ENCODE measurements at regions not wholly inside any gene's neighbourhood (a gene's known extent, or its start where the extent isn't known, plus 50 kb on each side); places are given as distances from the start of the nearest gene placed in this dataset.

GRCh38 chr9:129436751-129437625 lies 183.9 kb downstream of the C9orf50 start:
- no peak overlapping the region for H3K56ac ChIP-seq (replicated peaks; ENCODE audit: insufficient read length, low read depth, low read length)
- H3K79me2 ChIP-seq (ENCODE audit: control insufficient read depth in 1 of 2, insufficient read depth in 2 of 2, low read length in 2 of 2): no peaks in the 10 kb centered on the region
- H3K27me3 ChIP-seq (replicated peaks in 1 of 4; ENCODE audit: control insufficient read depth in 3 of 4, extremely low read depth in 1 of 4, insufficient read depth in 3 of 4, low read length in 3 of 4): peaks cover 28 to 60% (median 55%) of the 10 kb centered on the region in 4 experiments
- no peak overlapping the region for H3K9ac ChIP-seq (replicated peaks in 1 of 4; ENCODE audit: extremely low read depth in 1 of 4, low read depth in 3 of 4, low read length in 3 of 4)
- H2BK12ac ChIP-seq (ENCODE audit: low read depth, low read length): peak overlapping the region; percentile 30; the same call in 1 of the 2 replicates
- no peak overlapping the region for H2AFZ ChIP-seq (ENCODE audit: low read length)
- H4K5ac ChIP-seq (ENCODE audit: insufficient read length, low read depth, low read length): peak overlapping the region; percentile 16
- FAIRE-seq (no peak), DNase-seq (ENCODE audit: low read depth in 1 of 2, low spot score in 2 of 2) (no peak)
- H3K36me3 ChIP-seq (ENCODE audit: control insufficient read depth in 2 of 4, insufficient read depth in 4 of 4, low read length in 3 of 4): no peaks in the 10 kb centered on the region
- ChIA-PET POLR2A (ENCODE audit: partially characterized antibody) (interaction anchor here (0.9 to 1.7 kb wide), 5 partner anchors 18 to 259 kb away, joined by 3 to 6 read pairs (median 5); partner anchors contain the start of gene IER5L), CTCF (ENCODE audit: partially characterized antibody) (interaction anchor here (0.6 to 3.2 kb wide), 10 partner anchors 9 to 298 kb away, joined by 3 to 10 read pairs (median 4); partner anchors contain the start of gene NTMT1)
- peaks cover 5 to 22% (median 17%) of the 10 kb centered on the region in 4 experiments for H3K4me1 ChIP-seq (replicated peaks in 1 of 4; ENCODE audit: control insufficient read depth in 3 of 4, insufficient read depth in 4 of 4, low read length in 3 of 4)
- no peak for TF ChIP-seq TAF7 (optimal IDR thresholded peaks at IDR 0.05; ENCODE audit: borderline replicate concordance, low read depth, low read length)
- peak; percentile 69; the same call in 1 of the 2 replicates for TF ChIP-seq KDM1A (IDR thresholded peaks at IDR 0.05; ENCODE audit: borderline replicate concordance, low read length)
- peak; percentile 63 for TF ChIP-seq MAX (IDR thresholded peaks at IDR 0.05)
- TF ChIP-seq SUZ12 (IDR thresholded peaks at IDR 0.05; ENCODE audit: low read length): peak; percentile 83
- peak; percentile 73 for TF ChIP-seq EZH2 (IDR thresholded peaks at IDR 0.05; ENCODE audit: low read depth, low read length, severe bottlenecking)
- peak; percentile 37 for TF ChIP-seq ASH2L (IDR thresholded peaks at IDR 0.05; ENCODE audit: low read length)
- H2BK120ac ChIP-seq (replicated peaks; ENCODE audit: low read depth, low read length): peak overlapping the region; percentile 6
- H3K14ac ChIP-seq (ENCODE audit: insufficient read length): no peak overlapping the region
- peak overlapping the region; percentile 77; the same call in 1 of the 2 replicates for H2BK15ac ChIP-seq (ENCODE audit: low read length)
- peak overlapping the region; percentile 23 to 57 (median 38) for H3K4me3 ChIP-seq (ENCODE audit: extremely low read depth in 1 of 4, insufficient read depth in 2 of 4, low read depth in 3 of 4, low read length in 4 of 4)
- no peak overlapping the region for H3K27ac ChIP-seq (ENCODE audit: low read depth, low read length)
- H2BK5ac ChIP-seq (ENCODE audit: low read depth, low read length): no peak overlapping the region; the same call in 1 of the 2 replicates
- H2BK20ac ChIP-seq (ENCODE audit: low read length): peak overlapping the region; percentile 95; the same call in 1 of the 2 replicates
- peak overlapping the region; percentile 76; the same call in 1 of the 2 replicates for H4K8ac ChIP-seq (ENCODE audit: extremely low read depth, insufficient read depth, low read length)
- H3K9me3 ChIP-seq (ENCODE audit: insufficient read depth in 2 of 2, low read depth in 1 of 2, low read length in 1 of 2): no peaks in the 10 kb centered on the region; a peak in 1 of 4 replicates
- H3K23me2 ChIP-seq (ENCODE audit: low read depth, low read length): peaks cover 12% of the 10 kb centered on the region; the same call in 1 of the 2 replicates
- WGBS, 2 experiments (ENCODE audit: extremely low coverage in 1 of 2, insufficient coverage in 1 of 2, insufficient read length in 1 of 2, insufficient replicate concordance in 2 of 2, low coverage in 1 of 2, low lambda C conversion rate in 2 of 2, missing lambda C conversion rate in 1 of 2): 8% methylated on average over 77 of the region's 78 CpGs; no CpG with 5 or more reads in 1 of the 2 experiments
- H3K23ac ChIP-seq (ENCODE audit: insufficient read length): no peak overlapping the region
- H3K4ac ChIP-seq (replicated peaks; ENCODE audit: insufficient read length, low read depth, low read length): peak overlapping the region; percentile 28
- H4K91ac ChIP-seq (replicated peaks; ENCODE audit: insufficient read length, low read length): peak overlapping the region; percentile 81
- peaks cover 0 to 3% of the 10 kb centered on the region in 2 experiments for H4K20me1 ChIP-seq (replicated peaks in 1 of 2; ENCODE audit: control insufficient read depth in 1 of 2, insufficient read depth in 2 of 2, low read length in 2 of 2)
- peak overlapping the region; percentile 91 to 95 for H3K4me2 ChIP-seq (ENCODE audit: insufficient read depth in 1 of 2, low read depth in 2 of 2, low read length in 2 of 2)
- no peaks in the 10 kb centered on the region for H3K79me1 ChIP-seq (ENCODE audit: low read depth, low read length)
- H2AK5ac ChIP-seq (ENCODE audit: low read depth, low read length): no peak overlapping the region
- H3K18ac ChIP-seq (ENCODE audit: extremely low read depth, low read length): peak overlapping the region; percentile 72
